ENCODE measurements at regions not wholly inside any gene's neighbourhood (a gene's known extent, or its start where the extent isn't known, plus 50 kb on each side); places are given as distances from the start of the nearest gene placed in this dataset.

DNA sequence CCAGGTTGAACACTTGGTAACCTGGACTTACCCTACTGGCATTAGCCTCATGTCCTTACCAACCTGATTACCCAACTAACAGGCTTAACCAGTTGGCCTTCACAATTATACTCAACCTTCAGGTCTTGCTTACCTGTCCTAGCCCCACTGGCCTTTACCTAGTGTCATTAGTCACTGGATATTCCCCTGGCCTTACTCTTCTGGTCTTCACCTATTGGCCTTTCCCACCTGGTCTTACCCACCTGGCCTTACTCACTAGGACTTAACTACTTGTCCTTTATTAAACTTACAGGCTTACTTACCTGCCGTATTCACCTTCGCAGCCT lies 131.1 kb upstream of the ZSWIM2 start:
- TF ChIP-seq EZH2 (IDR thresholded peaks at IDR 0.05) (no peak), POLR2AphosphoS5 (IDR thresholded peaks at IDR 0.05; ENCODE audit: borderline replicate concordance, low read depth, low read length) (no peak)

All from SK-N-MC (cell line).